Calu3 (cell line): ENCODE measurements at regions not wholly inside any gene's neighbourhood (a gene's known extent, or its start where the extent isn't known, plus 50 kb on each side); places are given as distances from the start of the nearest gene placed in this dataset.

ENCODE experiments used
- BruUV-seq: library from RNA; stranded (reverse); fragments of 400-500 nt; replicated peaks from 2 replicates; lab custom pipeline; 2021; lab: Mats Ljungman, UMichigan
- CTCF ChIA-PET: fragments of 300-600 bp; sonication (Branson Sonifier 250); formaldehyde crosslinking; loops from one replicate; lab custom pipeline; 2022; ENCODE audit warnings: antibody characterized with exemption; lab: Charles Lee
- DNase-seq: peaks from one replicate; pipeline ENCODE4 v3.0.0; 2022
- H3K27ac Mint-ChIP-seq: one replicate; pipeline ENCODE4 v1.8.0; 2022; ENCODE audit warnings: mixed read lengths; ENCODE audit not compliant: unreplicated experiment
- H3K27me3 Mint-ChIP-seq: one replicate; pipeline ENCODE4 v1.8.0; 2022; ENCODE audit warnings: mixed read lengths; ENCODE audit not compliant: unreplicated experiment
- H3K36me3 Mint-ChIP-seq: one replicate; pipeline ENCODE4 v1.8.0; 2022; ENCODE audit warnings: mild to moderate bottlenecking, moderate library complexity, mixed read lengths; ENCODE audit not compliant: insufficient read depth, unreplicated experiment
- H3K4me1 Mint-ChIP-seq: one replicate; pipeline ENCODE4 v1.8.0; 2022; ENCODE audit warnings: mild to moderate bottlenecking, low read depth, mixed read lengths; ENCODE audit not compliant: unreplicated experiment
- H3K4me3 Mint-ChIP-seq: one replicate; pipeline ENCODE4 v1.8.0; 2022; ENCODE audit warnings: mild to moderate bottlenecking, low read depth, moderate library complexity, mixed read lengths; ENCODE audit not compliant: unreplicated experiment
- H3K9me3 Mint-ChIP-seq: one replicate; pipeline ENCODE4 v1.8.0; 2022; ENCODE audit warnings: low read depth, mixed read lengths; ENCODE audit not compliant: unreplicated experiment
- CTCF ChIP-seq: fragments of 200-600 bp; IDR thresholded peaks from one replicate; pipeline ENCODE4 v1.8.0; 2022; ENCODE audit warnings: antibody characterized with exemption; ENCODE audit not compliant: unreplicated experiment
- intact Hi-C: fragments of 100-400 bp; cut with micrococcal nuclease; formaldehyde crosslinking; loops from one replicate; pipeline ENCODE4 v1.10.0; 2022; ENCODE audit not compliant: unreplicated experiment

- TF ChIP-seq CTCF: no peak
- intact Hi-C loops: no loop called here
- no peak overlapping the region for H3K4me3 Mint-ChIP-seq
- DNase-seq: no peak
- no peaks in the 10 kb centered on the region for H3K27me3 Mint-ChIP-seq
- H3K4me1 Mint-ChIP-seq: peaks cover 8% of the 10 kb centered on the region
- BruUV-seq: no TSS peak
- CTCF ChIA-PET: no interaction called here
- H3K27ac Mint-ChIP-seq: no peak overlapping the region
- H3K9me3 Mint-ChIP-seq: no peaks in the 10 kb centered on the region
- H3K36me3 Mint-ChIP-seq: peaks cover 2% of the 10 kb centered on the region
These were observed 90.3 kb upstream of the NR5A2 start for GRCh38 chr1:199937161-199937560.

GRCh38 chr1:199937661-199938060 lies 89.8 kb upstream of the NR5A2 start:
- BruUV-seq: no TSS peak
- no peak for DNase-seq
- Mint-ChIP-seq H3K9me3 (no peaks in the 10 kb centered on the region), H3K27me3 (no peaks in the 10 kb centered on the region), H3K36me3 (no peaks in the 10 kb centered on the region), H3K4me1 (peaks cover 8% of the 10 kb centered on the region), H3K4me3 (no peak overlapping the region), H3K27ac (no peak overlapping the region)
- no peak for TF ChIP-seq CTCF
- CTCF ChIA-PET: interaction anchor here (0.7 kb wide), 1 partner anchor 988 kb away, joined by 3 read pairs; no protein-coding TSS in a partner anchor
- intact Hi-C loops: no loop called here

GRCh38 chr1:199944986-199945385 lies 82.5 kb upstream of the NR5A2 start:
- Mint-ChIP-seq H3K4me3 (no peak overlapping the region), H3K4me1 (peaks cover 8% of the 10 kb centered on the region), H3K27ac (no peak overlapping the region), H3K36me3 (no peaks in the 10 kb centered on the region), H3K27me3 (no peaks in the 10 kb centered on the region), H3K9me3 (no peaks in the 10 kb centered on the region)
- TF ChIP-seq CTCF: no peak
- intact Hi-C loops: loop anchor here (10.0 kb wide), 1 partner anchor 260 kb away; no protein-coding TSS in a partner anchor
- CTCF ChIA-PET: no interaction called here
- BruUV-seq: no TSS peak
- no peak for DNase-seq

GRCh38 chr1:199945591-199945990 lies 81.9 kb upstream of the NR5A2 start:
- H3K36me3 Mint-ChIP-seq: no peaks in the 10 kb centered on the region
- no TSS peak for BruUV-seq
- no peaks in the 10 kb centered on the region for H3K9me3 Mint-ChIP-seq
- CTCF ChIA-PET: no interaction called here
- TF ChIP-seq CTCF: no peak
- H3K4me1 Mint-ChIP-seq: peaks cover 8% of the 10 kb centered on the region
- intact Hi-C loops: loop anchor here (10.0 kb wide), 1 partner anchor 261 kb away; no protein-coding TSS in a partner anchor
- H3K27ac Mint-ChIP-seq: no peak overlapping the region
- no peak for DNase-seq
- H3K27me3 Mint-ChIP-seq: no peaks in the 10 kb centered on the region
- no peak overlapping the region for H3K4me3 Mint-ChIP-seq
